ENCODE measurements at regions not wholly inside any gene's neighbourhood (a gene's known extent, or its start where the extent isn't known, plus 50 kb on each side); places are given as distances from the start of the nearest gene placed in this dataset.
"Not testable (repeated sequence)": the region's sequence is repeated elsewhere in the genome, so short reads cannot be mapped to it uniquely, and the experiment has no call there.

- POLR2A ChIA-PET; H3K36me3 Mint-ChIP-seq (ENCODE audit: insufficient read depth, unreplicated experiment); BruUV-seq (replicated peaks); H3K4me1 ChIP-seq; H3K27me3 Mint-ChIP-seq (ENCODE audit: insufficient read depth, unreplicated experiment); intact Hi-C loops (cut with micrococcal nuclease; ENCODE audit: unreplicated experiment); H3K4me1 Mint-ChIP-seq (ENCODE audit: low read depth, unreplicated experiment); H3K4me3 ChIP-seq (ENCODE audit: low read depth, low read length); DNase-seq; H3K9me3 Mint-ChIP-seq (ENCODE audit: unreplicated experiment); CTCF ChIA-PET; H3K9me3 ChIP-seq; H3K36me3 ChIP-seq (ENCODE audit: control insufficient read depth, insufficient read depth, low read length); H3K27ac Mint-ChIP-seq (ENCODE audit: unreplicated experiment); H3K4me3 Mint-ChIP-seq (ENCODE audit: unreplicated experiment); H3K27me3 ChIP-seq (replicated peaks; ENCODE audit: control insufficient read depth, insufficient read depth, low read length): not testable (repeated sequence)
Measured at GRCh38 chr21:9030141-9030665, 1491.2 kb upstream of the TPTE start.

GRCh38 chr21:9031482-9032374 lies 1489.7 kb upstream of the TPTE start:
- H3K4me3 ChIP-seq (ENCODE audit: low read depth, low read length); H3K4me3 Mint-ChIP-seq (ENCODE audit: unreplicated experiment); CTCF ChIA-PET; H3K36me3 ChIP-seq (ENCODE audit: control insufficient read depth, insufficient read depth, low read length); H3K9me3 ChIP-seq; H3K4me1 Mint-ChIP-seq (ENCODE audit: low read depth, unreplicated experiment); H3K27ac Mint-ChIP-seq (ENCODE audit: unreplicated experiment); H3K27me3 Mint-ChIP-seq (ENCODE audit: insufficient read depth, unreplicated experiment); H3K36me3 Mint-ChIP-seq (ENCODE audit: insufficient read depth, unreplicated experiment); POLR2A ChIA-PET; H3K27me3 ChIP-seq (replicated peaks; ENCODE audit: control insufficient read depth, insufficient read depth, low read length); DNase-seq; H3K4me1 ChIP-seq; H3K9me3 Mint-ChIP-seq (ENCODE audit: unreplicated experiment); BruUV-seq (replicated peaks); intact Hi-C loops (cut with micrococcal nuclease; ENCODE audit: unreplicated experiment): not testable (repeated sequence)

- not testable (repeated sequence) for H3K9me3 ChIP-seq
Measured at GRCh38 chr21:9032547-9032946, 1488.8 kb upstream of the TPTE start.

GRCh38 chr21:9033295-9033694 lies 1488.1 kb upstream of the TPTE start:
- intact Hi-C loops (cut with micrococcal nuclease; ENCODE audit: unreplicated experiment); H3K27me3 ChIP-seq (replicated peaks; ENCODE audit: control insufficient read depth, insufficient read depth, low read length); POLR2A ChIA-PET; H3K9me3 Mint-ChIP-seq (ENCODE audit: unreplicated experiment); H3K36me3 ChIP-seq (ENCODE audit: control insufficient read depth, insufficient read depth, low read length); H3K27ac Mint-ChIP-seq (ENCODE audit: unreplicated experiment); H3K27me3 Mint-ChIP-seq (ENCODE audit: insufficient read depth, unreplicated experiment); DNase-seq; BruUV-seq (replicated peaks); H3K4me3 Mint-ChIP-seq (ENCODE audit: unreplicated experiment); H3K4me3 ChIP-seq (ENCODE audit: low read depth, low read length); CTCF ChIA-PET; H3K4me1 ChIP-seq; H3K9me3 ChIP-seq; H3K36me3 Mint-ChIP-seq (ENCODE audit: insufficient read depth, unreplicated experiment); H3K4me1 Mint-ChIP-seq (ENCODE audit: low read depth, unreplicated experiment): not testable (repeated sequence)

More at GRCh38 chr21:9032547-9032946, 1488.8 kb upstream of the TPTE start:
- H3K4me3 ChIP-seq (ENCODE audit: low read depth, low read length); BruUV-seq (replicated peaks); H3K4me1 Mint-ChIP-seq (ENCODE audit: low read depth, unreplicated experiment); H3K36me3 Mint-ChIP-seq (ENCODE audit: insufficient read depth, unreplicated experiment); H3K4me1 ChIP-seq; intact Hi-C loops (cut with micrococcal nuclease; ENCODE audit: unreplicated experiment); POLR2A ChIA-PET; H3K4me3 Mint-ChIP-seq (ENCODE audit: unreplicated experiment); CTCF ChIA-PET; H3K27ac Mint-ChIP-seq (ENCODE audit: unreplicated experiment); H3K36me3 ChIP-seq (ENCODE audit: control insufficient read depth, insufficient read depth, low read length); H3K9me3 Mint-ChIP-seq (ENCODE audit: unreplicated experiment); H3K27me3 ChIP-seq (replicated peaks; ENCODE audit: control insufficient read depth, insufficient read depth, low read length); DNase-seq; H3K27me3 Mint-ChIP-seq (ENCODE audit: insufficient read depth, unreplicated experiment): not testable (repeated sequence)

GRCh38 chr21:9034491-9035200 lies 1486.7 kb upstream of the TPTE start:
- H3K4me3 ChIP-seq (ENCODE audit: low read depth, low read length); H3K27me3 Mint-ChIP-seq (ENCODE audit: insufficient read depth, unreplicated experiment); POLR2A ChIA-PET; H3K4me1 Mint-ChIP-seq (ENCODE audit: low read depth, unreplicated experiment); H3K9me3 Mint-ChIP-seq (ENCODE audit: unreplicated experiment); H3K4me1 ChIP-seq; H3K27ac Mint-ChIP-seq (ENCODE audit: unreplicated experiment); H3K27me3 ChIP-seq (replicated peaks; ENCODE audit: control insufficient read depth, insufficient read depth, low read length); CTCF ChIA-PET; H3K36me3 Mint-ChIP-seq (ENCODE audit: insufficient read depth, unreplicated experiment); H3K4me3 Mint-ChIP-seq (ENCODE audit: unreplicated experiment); BruUV-seq (replicated peaks); intact Hi-C loops (cut with micrococcal nuclease; ENCODE audit: unreplicated experiment); H3K36me3 ChIP-seq (ENCODE audit: control insufficient read depth, insufficient read depth, low read length); DNase-seq; H3K9me3 ChIP-seq: not testable (repeated sequence)

- H3K9me3 Mint-ChIP-seq (ENCODE audit: unreplicated experiment); H3K27ac Mint-ChIP-seq (ENCODE audit: unreplicated experiment); H3K36me3 ChIP-seq (ENCODE audit: control insufficient read depth, insufficient read depth, low read length); intact Hi-C loops (cut with micrococcal nuclease; ENCODE audit: unreplicated experiment); H3K27me3 Mint-ChIP-seq (ENCODE audit: insufficient read depth, unreplicated experiment); H3K4me3 ChIP-seq (ENCODE audit: low read depth, low read length); BruUV-seq (replicated peaks); H3K4me1 Mint-ChIP-seq (ENCODE audit: low read depth, unreplicated experiment); H3K4me1 ChIP-seq; DNase-seq; H3K36me3 Mint-ChIP-seq (ENCODE audit: insufficient read depth, unreplicated experiment); H3K4me3 Mint-ChIP-seq (ENCODE audit: unreplicated experiment); POLR2A ChIA-PET; H3K27me3 ChIP-seq (replicated peaks; ENCODE audit: control insufficient read depth, insufficient read depth, low read length); H3K9me3 ChIP-seq; CTCF ChIA-PET: not testable (repeated sequence)
Measured at GRCh38 chr21:9035225-9035624, 1486.2 kb upstream of the TPTE start.

DNA sequence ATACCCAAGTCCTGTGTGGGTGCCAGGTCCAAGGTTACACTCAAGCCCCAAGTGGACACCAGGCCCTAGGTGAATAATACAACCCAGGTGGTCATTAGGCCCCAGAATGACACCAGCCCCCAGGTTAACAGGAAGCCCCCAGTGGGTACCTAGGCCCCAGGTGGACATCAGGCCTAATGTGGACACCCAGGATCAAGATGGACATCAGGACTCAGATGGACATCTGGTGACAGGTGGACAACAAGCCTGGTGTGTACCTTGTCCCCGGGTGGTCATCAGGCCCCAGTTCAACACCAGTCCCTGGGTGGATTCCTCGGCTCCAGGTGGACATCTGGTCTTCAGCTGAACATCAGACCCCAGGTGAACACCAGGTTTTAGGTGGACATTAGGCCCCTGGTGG lies 1485.4 kb upstream of the TPTE start:
- CTCF ChIA-PET; POLR2A ChIA-PET; H3K4me1 ChIP-seq; intact Hi-C loops (cut with micrococcal nuclease; ENCODE audit: unreplicated experiment); H3K4me3 ChIP-seq (ENCODE audit: low read depth, low read length); H3K36me3 ChIP-seq (ENCODE audit: control insufficient read depth, insufficient read depth, low read length); H3K27me3 ChIP-seq (replicated peaks; ENCODE audit: control insufficient read depth, insufficient read depth, low read length); H3K4me3 Mint-ChIP-seq (ENCODE audit: unreplicated experiment); H3K36me3 Mint-ChIP-seq (ENCODE audit: insufficient read depth, unreplicated experiment); H3K4me1 Mint-ChIP-seq (ENCODE audit: low read depth, unreplicated experiment); H3K27me3 Mint-ChIP-seq (ENCODE audit: insufficient read depth, unreplicated experiment); DNase-seq; H3K27ac Mint-ChIP-seq (ENCODE audit: unreplicated experiment); H3K9me3 ChIP-seq; BruUV-seq (replicated peaks); H3K9me3 Mint-ChIP-seq (ENCODE audit: unreplicated experiment): not testable (repeated sequence)
